Spleen (tissue), 11 donors: ENCODE measurements at regions not wholly inside any gene's neighbourhood (a gene's known extent, or its start where the extent isn't known, plus 50 kb on each side); places are given as distances from the start of the nearest gene placed in this dataset.

ENCODE experiments used
- DNase-seq: peaks from one replicate; pipeline ENCODE4 v3.0.0-alpha.2; 2020
- H3K27ac ChIP-seq, 8 donors: fragments of 200-600 bp; sonication (generic) in 7 of 8; 1 replicate in 4 of 8; 2 replicates in 4 of 8; pipeline versions ENCODE4 v1.5.0 to v1.8.0; 2016 to 2021; ENCODE audit warnings: inconsistent platforms in 4 of 8, mild to moderate bottlenecking in 4 of 8, moderate library complexity in 1 of 8
- H3K27me3 ChIP-seq, 7 donors: fragments of 200-600 bp; sonication (generic) in 6 of 7; replicated peaks in 1 of 7; 1 replicate in 4 of 7; 2 replicates in 3 of 7; pipeline versions ENCODE4 v1.5.0 to v1.8.0; 2016 to 2021; ENCODE audit warnings: inconsistent platforms in 3 of 7, mild to moderate bottlenecking in 1 of 7
- H3K36me3 ChIP-seq, 6 donors: fragments of 200-600 bp; sonication (generic) in 5 of 6; 1 replicate in 4 of 6; 2 replicates in 2 of 6; pipeline versions ENCODE4 v1.5.0 to v1.8.0; 2016 to 2021; ENCODE audit warnings: inconsistent platforms in 2 of 6
- H3K4me1 ChIP-seq, 6 donors: fragments of 200-600 bp; sonication (generic) in 5 of 6; 1 replicate in 3 of 6; 2 replicates in 3 of 6; pipeline versions ENCODE4 v1.5.0 to v1.8.0; 2016 to 2021; ENCODE audit warnings: inconsistent platforms in 3 of 6
- H3K4me3 ChIP-seq, 8 donors: fragments of 200-600 bp; sonication (generic) in 7 of 8; 1 replicate in 4 of 8; 2 replicates in 4 of 8; pipeline versions ENCODE4 v1.5.0 to v1.8.0; 2016 to 2021; ENCODE audit warnings: inconsistent platforms in 4 of 8, mild to moderate bottlenecking in 4 of 8, moderate library complexity in 2 of 8
- H3K9me3 ChIP-seq, 8 donors: fragments of 200-600 bp; sonication (generic) in 7 of 8; 1 replicate in 4 of 8; 2 replicates in 4 of 8; pipeline versions ENCODE4 v1.5.0 to v1.8.0; 2016 to 2021; ENCODE audit warnings: inconsistent platforms in 4 of 8
- CTCF ChIP-seq, 11 experiments: fragments of 200-600 bp in 7 of 11; fragments of 450-650 bp in 4 of 11; sonication (generic) in 4 of 11; IDR thresholded peaks in 8 of 11; conservative IDR thresholded peaks in 3 of 11; 1 replicate in 7 of 11; 2 replicates in 4 of 11; pipeline versions ENCODE4 v1.4.0 to v1.8.0; 2016 to 2021; ENCODE audit warnings: antibody characterized with exemption in 11 of 11, inconsistent platforms in 4 of 11, mild to moderate bottlenecking in 1 of 11
- POLR2A ChIP-seq, 3 donors: fragments of 450-650 bp; IDR thresholded peaks; one replicate each; pipeline ENCODE4 v1.5.1; 2017; ENCODE audit warnings: antibody characterized with exemption in 3 of 3, mild to moderate bottlenecking in 1 of 3
- POLR2AphosphoS5 ChIP-seq, 3 donors: sonication (generic); formaldehyde crosslinking; IDR thresholded peaks; one replicate each; pipeline ENCODE4 v1.5.1; 2017; ENCODE audit warnings: antibody characterized with exemption in 3 of 3
- WGBS, 5 donors: extraction: QIAGEN DNeasy Blood & Tissue Kit in 3 of 5; methylation state at CpG; one replicate each; pipeline versions ENCODE4 v1.1.5 to v1.1.7; 2013 to 2018; 5-methylcytosine and 5-hydroxymethylcytosine counted together
- intact Hi-C: fragments of 100-400 bp; cut with DNase I; formaldehyde crosslinking; loops from one replicate; pipeline ENCODE4 v1.15.0; 2023; ENCODE audit warnings: low total_unique reads
- donor health status: healthy with polysubstance abuse.
- donor health status: DM: no; HTN: no; CAD: no; lungs with moderate emphysema.
- donor health status: DM: no; HTN: no; CAD: no.
- donor health status: Bipolar disorder and iron deficiency.
- donor health status: healthy.
- donor health status: DM: no; HTN: no; CAD: no.
- donor health status: DM: yes; HTN: yes; CAD: no.

GRCh38 chr9:127553793-127554192 lies 58.3 kb upstream of the STXBP1 start:
- H3K27me3 ChIP-seq = no peaks in the 10 kb centered on the region
- no peaks in the 10 kb centered on the region for H3K9me3 ChIP-seq
- H3K27ac ChIP-seq = no peak overlapping the region
- peaks cover 28 to 77% (median 47%) of the 10 kb centered on the region in 6 donors for H3K4me1 ChIP-seq
- WGBS, 5 donors = 66 to 87% (median 78%) methylated on average over 4 of the region's 4 CpGs
- intact Hi-C loops = no loop called here
- no peak for DNase-seq
- H3K36me3 ChIP-seq = no peaks in the 10 kb centered on the region
- no peak overlapping the region for H3K4me3 ChIP-seq
- no peak for TF ChIP-seq POLR2A (IDR thresholded peaks at IDR 0.05)

- Histone ChIP-seq H3K4me3 (no peak overlapping the region), H3K9me3 (no peaks in the 10 kb centered on the region), H3K4me1 (peaks cover 28 to 79% (median 55%) of the 10 kb centered on the region in 6 donors), H3K27me3 (no peaks in the 10 kb centered on the region), H3K27ac (peak overlapping the region; percentile 17 to 80 (median 68)), H3K36me3 (no peaks in the 10 kb centered on the region)
- WGBS, 5 donors = 71 to 80% (median 75%) methylated on average over 12 to 15 of the region's 15 CpGs
- no peak for TF ChIP-seq CTCF (IDR thresholded peaks at IDR 0.05 in 8 of 11, conservative IDR thresholded peaks at IDR 0.05 in 3 of 11)
- no peak for TF ChIP-seq POLR2A (IDR thresholded peaks at IDR 0.05)
- TF ChIP-seq POLR2AphosphoS5 (IDR thresholded peaks at IDR 0.05) = no peak
- intact Hi-C loops = no loop called here
- no peak for DNase-seq
These were observed 56.9 kb upstream of the STXBP1 start for GRCh38 chr9:127554966-127555839.

GRCh38 chr9:127555840-127556820 lies 55.9 kb upstream of the STXBP1 start:
- Histone ChIP-seq H3K27ac (peak overlapping the region; percentile 17 to 80 (median 72)), H3K9me3 (no peaks in the 10 kb centered on the region), H3K27me3 (no peaks in the 10 kb centered on the region), H3K4me1 (peaks cover 28 to 80% (median 56%) of the 10 kb centered on the region in 6 donors), H3K36me3 (peaks cover 0 to 8% (median 0%) of the 10 kb centered on the region in 6 donors), H3K4me3 (no peak overlapping the region)
- TF ChIP-seq CTCF (IDR thresholded peaks at IDR 0.05 in 8 of 11, conservative IDR thresholded peaks at IDR 0.05 in 3 of 11) = no peak
- peak; percentile 51 to 71 (median 59) for TF ChIP-seq POLR2AphosphoS5 (IDR thresholded peaks at IDR 0.05)
- no peak for TF ChIP-seq POLR2A (IDR thresholded peaks at IDR 0.05)
- no peak for DNase-seq
- intact Hi-C loops = no loop called here
- WGBS, 5 donors = 18 to 28% (median 24%) methylated on average over 10 to 13 of the region's 13 CpGs

GRCh38 chr9:127556871-127557270 lies 55.2 kb upstream of the STXBP1 start:
- Histone ChIP-seq H3K4me3 (no peak overlapping the region), H3K9me3 (no peaks in the 10 kb centered on the region), H3K27me3 (no peaks in the 10 kb centered on the region), H3K27ac (peak overlapping the region in 6 of 8 donors; percentile 63 to 80 (median 76)), H3K4me1 (peaks cover 34 to 82% (median 60%) of the 10 kb centered on the region in 6 donors), H3K36me3 (peaks cover 0 to 8% (median 0%) of the 10 kb centered on the region in 6 donors)
- intact Hi-C loops = no loop called here
- no peak for DNase-seq
- TF ChIP-seq CTCF (IDR thresholded peaks at IDR 0.05 in 8 of 11, conservative IDR thresholded peaks at IDR 0.05 in 3 of 11) (no peak), POLR2AphosphoS5 (IDR thresholded peaks at IDR 0.05) (no peak), POLR2A (IDR thresholded peaks at IDR 0.05) (no peak)
- 49 to 60% (median 53%) methylated on average over 4 of the region's 4 CpGs for WGBS, 5 donors
